Panc1 (cell line): ENCODE measurements at regions not wholly inside any gene's neighbourhood (a gene's known extent, or its start where the extent isn't known, plus 50 kb on each side); places are given as distances from the start of the nearest gene placed in this dataset.

Experiments
- ATAC-seq: fragments of 200-7000 bp; cut with Tn5 transposase; 2 replicates; pipeline ENCODE4 v1.9.1; 2020; ENCODE audit warnings: mild to moderate bottlenecking, moderate library complexity
- BruUV-seq: library from RNA; stranded (reverse); fragments of 400-500 nt; replicated peaks from 2 replicates; lab custom pipeline; 2021; lab: Mats Ljungman, UMichigan
- CTCF ChIA-PET: fragments of 300-600 bp; sonication (Branson Sonifier 250); formaldehyde crosslinking; loops from one replicate; lab custom pipeline; 2022; ENCODE audit warnings: antibody characterized with exemption; lab: Charles Lee
- POLR2A ChIA-PET: fragments of 300-600 bp; sonication (Branson Sonifier 250); formaldehyde crosslinking; loops from one replicate; lab custom pipeline; 2022; ENCODE audit warnings: antibody characterized with exemption; lab: Charles Lee
- DNase-seq: peaks from one replicate; pipeline ENCODE4 v3.0.0-alpha.2; 2010; ENCODE audit warnings: low read depth, low spot score
- H3K27ac ChIP-seq: 2 replicates; pipeline ENCODE4 v1.5.1; 2011; ENCODE audit warnings: mild to moderate bottlenecking, low read length, inconsistent platforms
- H3K27me3 ChIP-seq: fragments of 200-500 bp; sonication (Bioruptor generic); 2 replicates; pipeline ENCODE4 v1.6.0; 2014; ENCODE audit warnings: low read length, inconsistent platforms; ENCODE audit not compliant: control insufficient read depth, insufficient read depth
- H3K36me3 ChIP-seq: fragments of 200-500 bp; sonication (Bioruptor generic); 2 replicates; pipeline ENCODE4 v1.5.1; 2014; ENCODE audit warnings: inconsistent platforms, mild to moderate bottlenecking, low read length, moderate library complexity; ENCODE audit not compliant: control insufficient read depth, insufficient read depth
- H3K4me1 ChIP-seq: 2 replicates; pipeline ENCODE4 v1.5.1; 2011; ENCODE audit warnings: inconsistent platforms, mild to moderate bottlenecking, low read length, moderate library complexity; ENCODE audit not compliant: control insufficient read depth, insufficient read depth
- H3K4me3 ChIP-seq, 2 experiments: 2 replicates each; pipeline ENCODE4 v1.5.1; 2011 to 2012; ENCODE audit warnings: low read depth in 2 of 2, low read length in 2 of 2, mild to moderate bottlenecking in 2 of 2, inconsistent platforms in 1 of 2, moderate library complexity in 1 of 2
- H3K9me3 ChIP-seq: fragments of 200-500 bp; sonication (Bioruptor generic); 2 replicates; pipeline ENCODE4 v1.5.1; 2014; ENCODE audit warnings: low read depth, mild to moderate bottlenecking, inconsistent platforms, low read length, moderate library complexity; ENCODE audit not compliant: control insufficient read depth, insufficient read depth
- POLR2AphosphoS5 ChIP-seq: IDR thresholded peaks from 2 replicates; pipeline ENCODE4 v1.6.1; 2012; ENCODE audit warnings: mild to moderate bottlenecking, low read depth, low read length, moderate library complexity
- SIN3A ChIP-seq: IDR thresholded peaks from 2 replicates; pipeline ENCODE4 v1.6.1; 2012; ENCODE audit warnings: low read depth, mild to moderate bottlenecking, low read length, moderate library complexity, borderline replicate concordance; ENCODE audit not compliant: insufficient read depth
- TCF7L2 ChIP-seq: IDR thresholded peaks from 2 replicates; pipeline ENCODE4 v1.6.1; 2011; ENCODE audit warnings: mild to moderate bottlenecking, low read depth, low read length, inconsistent platforms
- in situ Hi-C: cut with HindIII; loops from 2 replicates; pipeline ENCODE4 v1.10.0; 2016; ENCODE audit warnings: low sequenced_read_pairs, low pct_unique_long_range_greater_than_20kb
- intact Hi-C: fragments of 100-400 bp; cut with micrococcal nuclease; formaldehyde crosslinking; loops from one replicate; pipeline ENCODE4 v1.10.0; 2022; ENCODE audit not compliant: unreplicated experiment
- TF ChIP-seq, protein P1 (sequence below): fragments of 450-650 bp; IDR thresholded peaks from 2 replicates; pipeline ENCODE4 v1.5.1; 2017; ENCODE audit warnings: mild to moderate bottlenecking
- TF ChIP-seq, protein P2 (sequence below), 2 experiments: IDR thresholded peaks; 2 replicates each; pipeline ENCODE4 v1.6.1; 2011 to 2012; ENCODE audit warnings: low read depth in 2 of 2, control low read depth in 1 of 2, low read length in 1 of 2, mild to moderate bottlenecking in 1 of 2, moderate library complexity in 1 of 2; ENCODE audit not compliant: insufficient read depth in 1 of 2

DNA sequence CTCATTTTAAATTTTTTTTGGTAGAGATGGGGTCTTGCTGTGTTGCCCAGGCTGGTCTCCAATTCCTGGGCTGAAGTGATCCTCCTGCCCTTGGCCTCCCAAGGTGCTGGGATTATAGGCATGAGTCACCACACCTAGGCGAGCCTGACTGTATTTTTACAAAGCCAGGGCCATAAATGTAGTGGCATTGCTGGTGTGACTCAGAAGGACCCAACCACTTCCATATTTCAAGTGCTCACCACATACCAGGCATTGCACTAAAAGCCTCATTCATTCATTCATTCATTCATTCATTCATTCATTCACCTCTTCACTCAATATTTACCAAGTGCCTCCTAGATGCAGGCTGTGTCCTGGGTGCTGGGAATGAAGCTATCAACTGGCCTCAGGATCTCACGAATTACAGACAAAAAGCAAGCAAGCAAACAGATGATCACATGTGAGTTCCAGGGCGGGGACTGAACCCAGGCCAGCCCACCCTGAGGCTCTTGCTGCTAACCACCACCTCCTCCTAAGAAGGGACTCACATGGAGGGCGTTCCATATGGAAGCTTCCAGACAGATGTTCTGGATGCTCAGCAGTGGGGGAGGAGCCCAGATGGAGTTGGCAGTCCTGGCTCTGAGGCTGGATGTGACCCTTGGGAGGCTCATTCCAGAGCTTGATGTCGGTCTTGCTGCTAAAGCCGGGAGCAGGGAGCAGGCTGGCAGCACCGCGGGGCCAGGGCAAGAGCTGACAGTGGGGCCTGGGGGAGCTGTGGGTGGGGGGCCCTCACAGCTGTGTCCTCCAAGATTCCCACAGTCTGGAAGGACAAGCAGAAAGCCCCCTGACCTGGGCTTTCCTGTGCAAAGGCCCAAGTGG is 158.8 kb downstream of the CTTN start:
- H3K9me3 ChIP-seq = no peaks in the 10 kb centered on the region
- no peak for TF ChIP-seq SIN3A
- no peak for TF ChIP-seq TCF7L2
- TF ChIP-seq, protein P1, sequence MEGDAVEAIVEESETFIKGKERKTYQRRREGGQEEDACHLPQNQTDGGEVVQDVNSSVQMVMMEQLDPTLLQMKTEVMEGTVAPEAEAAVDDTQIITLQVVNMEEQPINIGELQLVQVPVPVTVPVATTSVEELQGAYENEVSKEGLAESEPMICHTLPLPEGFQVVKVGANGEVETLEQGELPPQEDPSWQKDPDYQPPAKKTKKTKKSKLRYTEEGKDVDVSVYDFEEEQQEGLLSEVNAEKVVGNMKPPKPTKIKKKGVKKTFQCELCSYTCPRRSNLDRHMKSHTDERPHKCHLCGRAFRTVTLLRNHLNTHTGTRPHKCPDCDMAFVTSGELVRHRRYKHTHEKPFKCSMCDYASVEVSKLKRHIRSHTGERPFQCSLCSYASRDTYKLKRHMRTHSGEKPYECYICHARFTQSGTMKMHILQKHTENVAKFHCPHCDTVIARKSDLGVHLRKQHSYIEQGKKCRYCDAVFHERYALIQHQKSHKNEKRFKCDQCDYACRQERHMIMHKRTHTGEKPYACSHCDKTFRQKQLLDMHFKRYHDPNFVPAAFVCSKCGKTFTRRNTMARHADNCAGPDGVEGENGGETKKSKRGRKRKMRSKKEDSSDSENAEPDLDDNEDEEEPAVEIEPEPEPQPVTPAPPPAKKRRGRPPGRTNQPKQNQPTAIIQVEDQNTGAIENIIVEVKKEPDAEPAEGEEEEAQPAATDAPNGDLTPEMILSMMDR = no peak
- H3K4me3 ChIP-seq = no peak overlapping the region
- no peaks in the 10 kb centered on the region; the same call in 1 of the 2 replicates for H3K27me3 ChIP-seq
- no TSS peak for BruUV-seq
- H3K4me1 ChIP-seq = peaks cover 11% of the 10 kb centered on the region
- intact Hi-C loops (no loop called here), in situ Hi-C loops (no loop called here)
- no peak overlapping the region for H3K27ac ChIP-seq
- H3K36me3 ChIP-seq = no peaks in the 10 kb centered on the region
- DNase-seq (peak; percentile 56), ATAC-seq (peak; percentile 91)
- ChIA-PET CTCF (interaction anchor here (0.5 to 1.3 kb wide), 3 partner anchors 9 to 18 kb away, joined by 3 to 4 read pairs (median 3); no protein-coding TSS in a partner anchor), POLR2A (no interaction called here)

GRCh38 chr11:70557742-70558485 is 159.6 kb downstream of the CTTN start:
- Histone ChIP-seq H3K27ac (no peak overlapping the region), H3K4me1 (peaks cover 11% of the 10 kb centered on the region), H3K4me3 (no peak overlapping the region), H3K9me3 (no peaks in the 10 kb centered on the region), H3K36me3 (no peaks in the 10 kb centered on the region), H3K27me3 (peaks cover 2% of the 10 kb centered on the region; the same call in 1 of the 2 replicates)
- intact Hi-C loops = no loop called here
- POLR2A ChIA-PET = no interaction called here
- no peak for ATAC-seq
- no peak for DNase-seq
- CTCF ChIA-PET = interaction anchor here (0.9 kb wide), 1 partner anchor 18 kb away, joined by 4 read pairs; no protein-coding TSS in a partner anchor
- in situ Hi-C loops = no loop called here
- TF ChIP-seq, protein P1 = no peak
- TF ChIP-seq, protein P2, sequence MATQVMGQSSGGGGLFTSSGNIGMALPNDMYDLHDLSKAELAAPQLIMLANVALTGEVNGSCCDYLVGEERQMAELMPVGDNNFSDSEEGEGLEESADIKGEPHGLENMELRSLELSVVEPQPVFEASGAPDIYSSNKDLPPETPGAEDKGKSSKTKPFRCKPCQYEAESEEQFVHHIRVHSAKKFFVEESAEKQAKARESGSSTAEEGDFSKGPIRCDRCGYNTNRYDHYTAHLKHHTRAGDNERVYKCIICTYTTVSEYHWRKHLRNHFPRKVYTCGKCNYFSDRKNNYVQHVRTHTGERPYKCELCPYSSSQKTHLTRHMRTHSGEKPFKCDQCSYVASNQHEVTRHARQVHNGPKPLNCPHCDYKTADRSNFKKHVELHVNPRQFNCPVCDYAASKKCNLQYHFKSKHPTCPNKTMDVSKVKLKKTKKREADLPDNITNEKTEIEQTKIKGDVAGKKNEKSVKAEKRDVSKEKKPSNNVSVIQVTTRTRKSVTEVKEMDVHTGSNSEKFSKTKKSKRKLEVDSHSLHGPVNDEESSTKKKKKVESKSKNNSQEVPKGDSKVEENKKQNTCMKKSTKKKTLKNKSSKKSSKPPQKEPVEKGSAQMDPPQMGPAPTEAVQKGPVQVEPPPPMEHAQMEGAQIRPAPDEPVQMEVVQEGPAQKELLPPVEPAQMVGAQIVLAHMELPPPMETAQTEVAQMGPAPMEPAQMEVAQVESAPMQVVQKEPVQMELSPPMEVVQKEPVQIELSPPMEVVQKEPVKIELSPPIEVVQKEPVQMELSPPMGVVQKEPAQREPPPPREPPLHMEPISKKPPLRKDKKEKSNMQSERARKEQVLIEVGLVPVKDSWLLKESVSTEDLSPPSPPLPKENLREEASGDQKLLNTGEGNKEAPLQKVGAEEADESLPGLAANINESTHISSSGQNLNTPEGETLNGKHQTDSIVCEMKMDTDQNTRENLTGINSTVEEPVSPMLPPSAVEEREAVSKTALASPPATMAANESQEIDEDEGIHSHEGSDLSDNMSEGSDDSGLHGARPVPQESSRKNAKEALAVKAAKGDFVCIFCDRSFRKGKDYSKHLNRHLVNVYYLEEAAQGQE (IDR thresholded peaks at IDR 0.05; ENCODE audit: insufficient read depth in 1 of 2, low read depth in 2 of 2, low read length in 1 of 2) = no peak
- TF ChIP-seq SIN3A (no peak), TCF7L2 (no peak), POLR2AphosphoS5 (no peak)
- BruUV-seq = no TSS peak
